H9 (cell line): ENCODE measurements at regions not wholly inside any gene's neighbourhood (a gene's known extent, or its start where the extent isn't known, plus 50 kb on each side); places are given as distances from the start of the nearest gene placed in this dataset.

ENCODE experiments used
- DNase-seq: peaks from one replicate; pipeline ENCODE4 v3.0.0-alpha.2; 2017
- H2AFZ ChIP-seq: one replicate; pipeline ENCODE4 v1.6.1; 2013; ENCODE audit warnings: mild to moderate bottlenecking, low read length, control low read depth, moderate library complexity
- H2AK5ac ChIP-seq: 2 replicates; pipeline ENCODE4 v1.6.1; 2013; ENCODE audit warnings: low read length, control low read depth, mixed read lengths; ENCODE audit not compliant: insufficient read length
- H2BK120ac ChIP-seq: one replicate; pipeline ENCODE4 v1.6.1; 2013; ENCODE audit warnings: low read depth, mild to moderate bottlenecking, low read length, control low read depth, inconsistent platforms; ENCODE audit not compliant: poor library complexity, severe bottlenecking
- H2BK12ac ChIP-seq: 2 replicates; pipeline ENCODE4 v1.6.1; 2013; ENCODE audit warnings: low read length, control low read depth, mixed read lengths, low read depth; ENCODE audit not compliant: insufficient read length
- H2BK15ac ChIP-seq: 2 replicates; pipeline ENCODE4 v1.6.1; 2013; ENCODE audit warnings: low read depth, low read length, control low read depth
- H2BK20ac ChIP-seq: one replicate; pipeline ENCODE4 v1.6.1; 2013; ENCODE audit warnings: low read depth, mild to moderate bottlenecking, low read length, control low read depth, inconsistent platforms; ENCODE audit not compliant: poor library complexity, severe bottlenecking
- H2BK5ac ChIP-seq: 2 replicates; pipeline ENCODE4 v1.6.1; 2013; ENCODE audit warnings: low read length, control low read depth, mixed read lengths; ENCODE audit not compliant: insufficient read length
- H3K14ac ChIP-seq: 2 replicates; pipeline ENCODE4 v1.6.1; 2013; ENCODE audit warnings: low read length, control low read depth; ENCODE audit not compliant: insufficient read depth
- H3K18ac ChIP-seq: 2 replicates; pipeline ENCODE4 v1.6.1; 2013; ENCODE audit warnings: low read depth, mild to moderate bottlenecking, mixed read lengths, low read length, control low read depth; ENCODE audit not compliant: insufficient read length
- H3K23ac ChIP-seq: 2 replicates; pipeline ENCODE4 v1.6.1; 2013; ENCODE audit warnings: low read length, control low read depth, mixed read lengths, low read depth; ENCODE audit not compliant: insufficient read length
- H3K23me2 ChIP-seq: 2 replicates; pipeline ENCODE4 v1.6.1; 2013; ENCODE audit warnings: low read depth, mild to moderate bottlenecking, mixed read lengths, low read length, control low read depth; ENCODE audit not compliant: insufficient read length, poor library complexity, severe bottlenecking
- H3K27ac ChIP-seq: 2 replicates; pipeline ENCODE4 v1.5.1; 2013; ENCODE audit warnings: low read length, control low read depth, mixed read lengths, low read depth; ENCODE audit not compliant: insufficient read length
- H3K27me3 ChIP-seq: 2 replicates; pipeline ENCODE4 v1.6.1; 2013; ENCODE audit warnings: low read length, control low read depth, inconsistent platforms; ENCODE audit not compliant: insufficient read depth
- H3K4ac ChIP-seq: 2 replicates; pipeline ENCODE4 v1.6.1; 2013; ENCODE audit warnings: low read depth, mild to moderate bottlenecking, control low read depth, inconsistent platforms, low read length, moderate library complexity
- H3K4me1 ChIP-seq: 2 replicates; pipeline ENCODE4 v1.6.1; 2013; ENCODE audit warnings: low read length, control low read depth, inconsistent platforms; ENCODE audit not compliant: insufficient read depth
- H3K4me2 ChIP-seq: 2 replicates; pipeline ENCODE4 v1.6.1; 2013; ENCODE audit warnings: low read length, control low read depth, mixed read lengths; ENCODE audit not compliant: insufficient read length, insufficient read depth
- H3K56ac ChIP-seq: 2 replicates; pipeline ENCODE4 v1.6.1; 2013; ENCODE audit warnings: low read depth, mild to moderate bottlenecking, mixed read lengths, low read length, control low read depth; ENCODE audit not compliant: insufficient read length
- H3K79me1 ChIP-seq: 2 replicates; pipeline ENCODE4 v1.6.1; 2013; ENCODE audit warnings: low read depth, mild to moderate bottlenecking, moderate library complexity, low read length, control low read depth, inconsistent platforms; ENCODE audit not compliant: insufficient read depth, poor library complexity, severe bottlenecking
- H3K79me2 ChIP-seq: 2 replicates; pipeline ENCODE4 v1.6.1; 2013; ENCODE audit warnings: low read length, control low read depth, inconsistent platforms; ENCODE audit not compliant: insufficient read depth
- H3K9ac ChIP-seq: 2 replicates; pipeline ENCODE4 v1.6.1; 2013; ENCODE audit warnings: low read length, control low read depth, mixed read lengths; ENCODE audit not compliant: insufficient read length; ENCODE audit errors: extremely low read depth
- H3K9me3 ChIP-seq: one replicate; pipeline ENCODE4 v1.6.1; 2013; ENCODE audit warnings: low read depth, low read length, inconsistent platforms; ENCODE audit not compliant: control insufficient read depth
- H3T11ph ChIP-seq: one replicate; pipeline ENCODE4 v1.6.1; 2013; ENCODE audit warnings: mild to moderate bottlenecking, low read length, control low read depth, inconsistent platforms
- H4K20me1 ChIP-seq: one replicate; pipeline ENCODE4 v1.6.1; 2013; ENCODE audit not compliant: control insufficient read depth, insufficient read length, insufficient read depth
- H4K5ac ChIP-seq: 2 replicates; pipeline ENCODE4 v1.6.1; 2013; ENCODE audit warnings: low read depth, mild to moderate bottlenecking, mixed read lengths, low read length, control low read depth; ENCODE audit not compliant: insufficient read length
- H4K8ac ChIP-seq: replicated peaks from 2 replicates; pipeline ENCODE4 v1.6.1; 2013; ENCODE audit warnings: low read length, control low read depth, mixed read lengths, low read depth; ENCODE audit not compliant: insufficient read length
- H4K91ac ChIP-seq: 2 replicates; pipeline ENCODE4 v1.6.1; 2013; ENCODE audit warnings: low read depth, mild to moderate bottlenecking, moderate library complexity, mixed read lengths, low read length, control low read depth; ENCODE audit not compliant: insufficient read length
- H3K27ac Mint-ChIP-seq, 3 experiments: 2 replicates in 2 of 3; 3 replicates in 1 of 3; pipeline ENCODE4 v1.8.0; 2020 to 2021; ENCODE audit warnings: mixed read lengths in 3 of 3, mild to moderate bottlenecking in 1 of 3, moderate library complexity in 1 of 3
- H3K27me3 Mint-ChIP-seq: 2 replicates; pipeline ENCODE4 v1.8.0; 2021; ENCODE audit warnings: low read depth, mild to moderate bottlenecking, moderate library complexity, mixed read lengths
- H3K36me3 Mint-ChIP-seq, 3 experiments: 2 replicates in 2 of 3; 3 replicates in 1 of 3; pipeline ENCODE4 v1.8.0; 2020 to 2021; ENCODE audit warnings: low read depth in 3 of 3, mixed read lengths in 3 of 3; ENCODE audit not compliant: insufficient read depth in 1 of 3
- H3K4me1 Mint-ChIP-seq, 2 experiments: 2 replicates each; pipeline ENCODE4 v1.8.0; 2020; ENCODE audit warnings: mixed read lengths in 2 of 2
- H3K4me3 Mint-ChIP-seq, 2 experiments: 2 replicates in 1 of 2; 3 replicates in 1 of 2; pipeline ENCODE4 v1.8.0; 2020 to 2021; ENCODE audit warnings: mild to moderate bottlenecking in 2 of 2, mixed read lengths in 2 of 2, moderate library complexity in 1 of 2
- H3K9me3 Mint-ChIP-seq, 2 experiments: 2 replicates in 1 of 2; 3 replicates in 1 of 2; pipeline ENCODE4 v1.8.0; 2020; ENCODE audit warnings: mild to moderate bottlenecking in 2 of 2, mixed read lengths in 2 of 2, moderate library complexity in 1 of 2
- CTCF ChIP-seq: fragments of 200-600 bp; sonication (generic); conservative IDR thresholded peaks from 3 replicates; pipeline ENCODE4 v1.8.0; 2021; ENCODE audit warnings: antibody characterized with exemption, mild to moderate bottlenecking
- WGBS: extraction: QIAGEN DNeasy Blood & Tissue Kit; methylation state at CpG from one replicate; pipeline ENCODE4 v1.1.7; 2013; ENCODE audit warnings: missing lambda C conversion rate, low lambda C conversion rate, mixed read lengths; ENCODE audit not compliant: insufficient read length; ENCODE audit errors: extremely low coverage; 5-methylcytosine and 5-hydroxymethylcytosine counted together

DNA sequence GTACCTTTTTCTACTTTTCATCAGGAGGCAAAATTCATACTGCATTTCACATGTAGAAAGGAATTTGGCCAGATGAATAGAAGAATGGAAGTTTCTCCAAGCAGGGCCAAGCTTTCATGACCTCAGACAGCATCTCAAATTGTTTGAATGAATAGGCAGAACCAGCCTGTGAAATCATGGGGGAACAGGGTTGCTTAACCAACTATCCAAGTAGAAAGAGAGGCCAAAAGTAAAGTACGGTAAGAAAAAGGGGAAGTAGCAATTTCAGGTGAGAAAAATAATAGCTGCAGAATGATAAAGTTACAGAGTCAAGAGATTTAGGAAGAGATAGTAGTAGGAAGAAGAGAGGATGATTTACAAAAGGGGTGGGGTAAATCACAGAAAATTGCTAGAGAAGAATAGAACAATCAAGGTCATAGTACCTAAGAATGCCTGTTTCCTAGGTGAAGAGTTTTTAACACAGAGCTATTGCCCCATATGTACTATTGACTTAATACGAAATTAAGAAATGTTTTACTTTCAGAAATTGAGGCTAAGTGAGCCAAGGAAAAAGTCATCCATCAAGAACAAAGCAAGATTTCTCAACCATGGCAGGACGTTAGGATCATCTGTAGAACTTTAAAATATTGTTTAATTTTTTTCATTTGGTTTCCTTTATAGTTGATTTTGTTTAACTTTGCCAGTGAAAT is 177.1 kb upstream of the TET2 start:
- Histone ChIP-seq H2BK12ac (no peak overlapping the region), H3K18ac (no peak overlapping the region), H3K79me1 (no peaks in the 10 kb centered on the region), H3K27me3 (no peaks in the 10 kb centered on the region), H3K4me2 (no peak overlapping the region), H3K27ac (no peak overlapping the region), H3K4me1 (no peaks in the 10 kb centered on the region), H3K4ac (no peak overlapping the region), H2BK20ac (no peak overlapping the region), H3K23me2 (no peaks in the 10 kb centered on the region), H3K9ac (no peak overlapping the region), H2BK120ac (no peak overlapping the region), H3K79me2 (no peaks in the 10 kb centered on the region), H4K8ac (no peak overlapping the region), H3K56ac (no peak overlapping the region), H3K14ac (no peak overlapping the region), H2BK15ac (no peak overlapping the region), H3T11ph (no peak overlapping the region), H3K23ac (no peak overlapping the region), H3K9me3 (no peaks in the 10 kb centered on the region), H2AK5ac (no peak overlapping the region), H4K20me1 (no peaks in the 10 kb centered on the region), H4K5ac (no peak overlapping the region), H2BK5ac (no peak overlapping the region), H4K91ac (no peak overlapping the region), H2AFZ (no peak overlapping the region)
- no CpG with 5 or more reads among the region's 3 CpGs for WGBS
- no peaks in the 10 kb centered on the region for H3K4me1 Mint-ChIP-seq
- H3K9me3 Mint-ChIP-seq: peaks cover 0 to 5% of the 10 kb centered on the region in 2 experiments; a peak in 2 of 5 replicates
- H3K36me3 Mint-ChIP-seq: no peaks in the 10 kb centered on the region; a peak in 1 of 7 replicates
- H3K27me3 Mint-ChIP-seq: peaks cover 2% of the 10 kb centered on the region; the same call in 1 of the 2 replicates
- DNase-seq: no peak
- no peak for TF ChIP-seq CTCF
- H3K4me3 Mint-ChIP-seq: no peak overlapping the region
- H3K27ac Mint-ChIP-seq: no peak overlapping the region
